GM21423 (cell line): ENCODE measurements at regions not wholly inside any gene's neighbourhood (a gene's known extent, or its start where the extent isn't known, plus 50 kb on each side); places are given as distances from the start of the nearest gene placed in this dataset.

Source experiments
- ATAC-seq: cut with Tn5 transposase; IDR thresholded peaks from one replicate; pipeline ENCODE4 v1.9.1; 2021; ENCODE audit warnings: mild to moderate bottlenecking, moderate library complexity; ENCODE audit not compliant: unreplicated experiment

DNA sequence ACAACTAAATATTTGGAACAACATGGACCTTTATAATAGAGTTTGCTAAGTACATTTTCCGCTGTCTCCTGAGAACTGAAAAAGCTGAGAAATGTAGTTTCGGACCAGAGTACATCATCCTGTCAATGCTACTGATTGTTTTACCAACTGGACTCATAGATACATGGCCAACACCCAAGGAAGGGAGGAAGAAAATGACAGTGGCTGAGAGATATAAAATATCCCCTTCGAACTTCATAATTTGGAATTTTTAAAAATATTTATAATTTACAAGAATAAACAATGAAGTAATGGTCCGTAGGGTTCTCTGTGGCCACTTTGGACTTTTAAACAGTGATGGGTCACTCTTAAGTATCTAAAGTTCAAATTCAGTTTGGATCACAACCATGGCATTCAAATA is 1042.7 kb downstream of the MCTP2 start:
- ATAC-seq = no peak

DNA sequence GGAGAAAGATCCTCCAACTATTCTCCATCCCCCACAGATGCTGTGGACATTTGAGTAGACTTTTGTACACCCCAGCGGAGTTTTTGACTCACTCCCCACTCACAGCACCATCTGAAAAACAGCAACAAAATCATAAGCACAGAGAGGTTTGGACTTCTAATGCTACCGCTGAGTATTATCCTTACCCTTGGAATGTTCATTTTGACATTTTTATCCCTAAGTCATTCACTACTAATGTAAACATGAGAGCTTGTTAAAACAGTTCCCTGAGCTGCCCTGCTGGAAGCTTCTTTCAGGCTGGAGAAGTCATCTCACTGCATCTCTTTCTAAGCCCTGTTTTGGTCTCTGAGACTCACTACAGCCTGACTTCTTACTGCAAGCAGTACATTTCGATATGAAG is 1045.9 kb downstream of the MCTP2 start:
- ATAC-seq = no peak

DNA sequence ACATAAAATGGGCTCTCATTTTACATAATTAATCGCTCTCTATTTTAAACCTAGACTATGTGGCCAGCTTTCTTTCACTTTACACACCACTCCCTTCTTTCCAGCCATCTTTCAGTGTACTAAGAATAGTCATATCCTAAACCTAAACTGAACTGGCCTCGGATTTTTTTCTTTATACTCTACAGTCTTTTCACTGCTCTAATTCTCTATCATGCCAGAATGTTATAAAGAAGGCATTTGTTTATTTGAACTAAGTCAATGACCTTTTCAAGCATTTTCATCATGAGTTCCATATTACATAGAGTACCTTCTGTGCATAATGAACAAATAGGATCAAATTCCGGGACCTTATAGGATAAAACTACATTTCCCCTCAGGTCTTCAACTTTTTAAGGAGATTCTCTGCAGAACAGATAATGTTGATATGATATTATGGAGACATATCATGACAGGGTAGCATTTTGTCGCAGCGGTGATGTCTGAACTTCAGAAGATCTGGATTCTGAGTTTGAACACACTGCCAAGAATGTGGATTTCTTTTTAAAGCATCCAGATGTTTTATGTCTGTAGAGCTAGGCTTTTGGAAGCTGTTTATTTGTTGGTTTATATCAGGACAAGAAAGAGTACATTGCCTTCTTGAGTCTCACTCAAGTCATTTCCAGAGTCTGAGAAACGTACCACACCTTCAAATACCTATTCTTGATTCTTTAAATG is 1047.3 kb downstream of the MCTP2 start:
- no peak for ATAC-seq

DNA sequence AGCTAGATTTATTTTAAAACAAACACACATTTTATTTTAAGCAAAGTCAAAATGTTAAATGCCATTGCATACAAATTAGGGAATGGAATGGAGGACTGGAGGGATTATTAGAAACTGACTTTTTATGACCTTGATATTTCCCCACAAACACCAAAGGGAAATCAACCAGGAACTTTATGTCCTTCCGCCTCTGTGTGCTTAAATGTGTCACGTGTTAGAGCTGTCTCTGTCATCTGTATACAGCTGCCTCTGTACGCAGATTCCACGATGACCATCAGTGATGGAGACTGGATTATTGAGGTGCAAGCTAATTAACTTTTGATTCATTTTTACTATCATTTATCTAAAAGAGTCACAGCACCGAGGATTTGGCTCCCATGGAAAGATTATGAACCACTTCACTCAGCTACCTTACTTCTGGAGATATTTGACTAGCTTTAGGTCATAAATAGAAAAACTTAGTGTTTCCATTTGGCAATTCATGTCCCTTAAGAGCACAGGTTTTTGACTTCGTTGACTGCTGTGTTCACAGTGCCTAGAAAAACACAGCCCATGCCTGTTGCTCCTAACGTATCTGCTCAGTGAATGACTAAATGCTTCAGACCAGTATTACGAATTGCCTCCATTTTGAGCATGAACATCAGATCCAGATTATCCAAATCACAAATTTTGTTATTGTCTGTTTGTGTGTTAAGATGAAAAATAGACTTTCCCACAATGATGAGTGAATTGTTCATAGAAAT is 1048.1 kb downstream of the MCTP2 start:
- no peak for ATAC-seq

DNA sequence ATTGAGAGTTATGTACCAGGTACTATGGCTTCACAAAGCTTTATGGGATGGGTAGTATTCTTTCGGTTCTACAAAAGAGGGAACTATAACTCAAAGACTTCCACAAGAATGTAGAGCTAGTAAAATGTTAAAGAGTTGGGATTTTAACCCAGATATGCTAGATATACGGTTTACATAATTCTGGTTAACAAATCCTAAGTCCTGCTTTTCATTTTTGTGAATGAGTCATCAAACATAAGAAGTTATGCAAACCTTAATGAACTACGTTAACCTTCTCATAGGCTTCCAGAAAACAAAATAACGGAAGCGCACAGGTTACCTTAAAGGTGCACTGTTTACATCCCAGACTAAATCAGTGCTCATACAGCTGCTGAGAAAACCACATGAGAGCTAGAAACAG is 1049.3 kb downstream of the MCTP2 start:
- no peak for ATAC-seq

DNA sequence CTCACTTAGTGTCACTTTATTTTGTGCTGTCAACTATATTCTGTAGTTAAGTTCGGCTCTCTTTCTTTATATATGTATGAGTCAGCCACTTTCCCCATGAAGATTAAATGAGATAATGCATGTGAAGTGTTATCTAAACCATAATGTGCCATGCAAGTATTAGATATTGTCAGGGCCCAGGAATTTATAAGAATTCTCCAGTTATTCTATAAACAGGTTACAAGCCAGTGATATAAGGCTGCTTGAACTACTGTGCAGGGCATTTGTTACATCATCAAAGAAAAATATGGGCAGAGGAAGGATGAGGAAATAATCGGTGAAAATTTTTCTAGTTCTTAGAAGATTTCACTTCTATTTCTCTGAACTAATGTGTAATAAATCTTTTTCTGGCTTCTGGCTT is 1049.0 kb upstream of the NR2F2 start:
- ATAC-seq = no peak

DNA sequence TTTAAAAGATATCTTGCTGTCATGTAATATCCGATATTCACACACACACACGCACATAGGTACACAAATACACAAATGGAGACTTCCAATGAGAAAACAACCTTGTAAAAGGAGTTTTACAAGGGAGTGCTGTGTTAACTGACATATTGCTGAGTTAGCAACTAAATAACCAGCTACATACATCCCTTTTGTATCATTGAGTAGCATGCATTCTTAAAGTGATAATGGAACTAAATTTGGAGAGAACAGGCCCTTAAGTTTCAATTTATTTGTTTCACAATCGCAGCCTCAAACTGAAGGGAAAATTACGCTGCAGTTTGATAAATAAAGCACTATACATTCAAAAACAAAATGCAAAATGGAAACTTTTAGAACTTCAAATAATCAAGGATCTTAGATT is 1046.0 kb upstream of the NR2F2 start:
- ATAC-seq = no peak

DNA sequence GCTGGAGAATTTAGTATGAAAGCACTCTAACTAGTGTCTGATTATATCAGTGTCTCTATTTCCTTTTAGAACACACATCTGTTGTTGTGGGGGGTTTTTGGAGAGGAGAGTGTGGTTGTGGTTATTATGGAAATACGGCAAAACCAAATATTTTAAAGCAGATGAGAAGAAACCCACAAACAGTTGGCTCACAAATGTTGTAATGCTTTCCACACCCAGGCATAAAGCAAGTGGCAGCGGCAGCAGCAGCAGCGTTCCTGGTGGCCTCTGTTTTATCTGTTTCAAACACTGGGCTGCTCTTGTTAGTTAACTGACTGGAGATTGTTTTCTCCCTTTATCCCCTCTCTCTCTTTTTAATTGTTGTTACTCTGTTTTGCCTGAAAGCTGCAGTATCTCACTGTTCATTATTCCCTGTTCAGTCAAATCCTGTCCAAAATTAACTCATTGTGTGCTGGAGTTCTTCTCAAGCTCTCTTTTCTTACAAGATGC is 1045.5 kb upstream of the NR2F2 start:
- no peak for ATAC-seq

DNA sequence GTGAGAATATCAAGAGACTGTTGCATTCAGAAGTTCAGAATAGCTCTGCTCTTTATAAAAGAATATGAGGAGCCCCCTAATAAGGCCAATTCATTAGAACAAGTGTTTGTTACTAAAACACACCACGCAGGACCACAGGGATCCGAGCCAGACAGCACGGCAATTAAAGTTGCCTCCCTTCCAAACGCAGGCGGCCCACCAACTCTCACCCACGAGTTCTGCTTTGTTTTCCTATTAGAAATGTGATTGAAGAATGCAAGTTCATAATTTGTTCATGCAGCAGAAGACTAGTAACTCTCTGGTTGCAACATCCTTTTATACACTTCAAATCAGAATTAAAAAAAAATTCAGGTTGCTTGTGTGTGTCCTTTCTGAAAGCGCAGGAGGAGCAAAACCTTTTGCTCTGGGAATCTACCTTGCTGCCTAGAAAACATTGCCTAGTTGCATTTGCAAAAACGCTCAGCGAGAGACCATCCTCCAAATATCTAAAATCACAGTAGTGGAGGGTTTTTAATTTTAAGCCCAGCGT is 1044.1 kb upstream of the NR2F2 start:
- no peak for ATAC-seq

DNA sequence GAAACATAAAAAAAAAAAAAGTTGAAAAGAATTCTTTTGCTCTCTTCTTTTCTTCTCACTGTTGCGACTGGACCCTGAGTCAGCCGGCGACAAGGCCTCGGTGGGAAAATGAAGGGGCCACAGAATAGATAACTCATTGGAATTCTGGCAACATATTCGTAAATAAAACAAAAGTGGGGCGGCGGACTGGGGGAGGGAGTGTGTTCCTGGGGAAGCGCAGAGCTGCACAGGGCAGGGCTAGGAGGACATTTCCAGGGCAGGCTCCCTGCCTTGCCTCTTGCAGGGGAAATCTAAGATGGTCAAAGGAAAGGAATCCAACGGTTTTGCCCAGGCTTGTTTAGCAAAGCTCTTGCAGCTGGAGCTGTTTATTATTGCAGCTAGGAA is 1042.8 kb upstream of the NR2F2 start:
- ATAC-seq = no peak

DNA sequence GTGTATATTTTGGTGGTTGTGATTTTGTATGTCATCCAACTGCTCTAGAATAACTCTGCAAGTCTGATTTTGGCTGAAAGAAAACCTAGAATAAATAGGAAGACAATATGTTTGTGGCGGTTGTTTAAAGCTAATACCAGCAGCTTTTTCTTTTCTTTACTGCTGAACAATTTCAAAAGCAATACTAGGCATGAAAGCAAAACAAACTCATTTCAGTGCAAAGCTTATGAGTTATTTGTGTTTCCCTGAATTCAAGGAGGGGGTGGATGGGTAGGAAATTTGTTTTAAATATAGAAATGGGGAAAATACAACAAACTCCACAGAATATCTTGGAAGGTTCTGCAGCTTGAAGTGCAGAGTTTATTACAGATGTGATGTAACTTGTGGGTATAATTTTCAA is 1041.9 kb upstream of the NR2F2 start:
- ATAC-seq = no peak

DNA sequence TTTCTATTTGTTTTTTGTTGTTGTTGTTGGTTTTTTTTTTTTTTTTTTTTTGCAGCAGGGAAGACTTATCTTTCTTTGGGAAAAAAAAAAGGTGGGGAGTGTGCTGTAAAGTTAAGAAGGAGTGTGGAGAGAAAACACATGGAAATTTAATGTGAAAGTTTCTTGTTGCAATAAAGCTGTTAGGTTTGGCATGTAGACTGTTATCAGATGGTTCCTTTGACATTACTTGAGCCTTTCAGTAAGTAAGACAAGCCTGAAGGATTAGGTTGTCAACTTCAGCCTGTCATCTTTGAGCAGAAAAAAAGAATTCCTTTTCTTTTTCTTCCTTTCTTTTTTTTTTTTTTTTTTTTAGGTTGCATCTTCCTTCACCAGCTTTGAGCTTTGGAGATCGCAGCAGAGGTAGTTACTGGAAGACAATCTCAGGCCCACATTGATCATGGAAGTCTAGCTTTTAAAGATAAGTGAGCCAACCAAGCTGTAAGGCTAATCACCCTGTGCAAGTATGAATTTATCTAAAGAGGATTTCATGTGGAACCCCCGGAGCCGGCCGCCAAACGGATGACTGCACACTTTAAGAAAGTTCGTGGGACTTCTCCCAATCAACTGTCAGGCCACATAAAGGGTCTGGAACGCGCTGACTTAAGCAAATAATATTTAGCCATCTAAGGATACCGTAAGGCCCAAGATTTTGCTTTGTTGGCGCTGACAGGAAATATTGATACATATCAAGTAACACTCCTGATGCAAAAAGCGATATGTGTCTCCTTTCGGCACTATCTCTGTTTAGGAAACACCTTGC is 1040.1 kb upstream of the NR2F2 start:
- ATAC-seq = no peak

DNA sequence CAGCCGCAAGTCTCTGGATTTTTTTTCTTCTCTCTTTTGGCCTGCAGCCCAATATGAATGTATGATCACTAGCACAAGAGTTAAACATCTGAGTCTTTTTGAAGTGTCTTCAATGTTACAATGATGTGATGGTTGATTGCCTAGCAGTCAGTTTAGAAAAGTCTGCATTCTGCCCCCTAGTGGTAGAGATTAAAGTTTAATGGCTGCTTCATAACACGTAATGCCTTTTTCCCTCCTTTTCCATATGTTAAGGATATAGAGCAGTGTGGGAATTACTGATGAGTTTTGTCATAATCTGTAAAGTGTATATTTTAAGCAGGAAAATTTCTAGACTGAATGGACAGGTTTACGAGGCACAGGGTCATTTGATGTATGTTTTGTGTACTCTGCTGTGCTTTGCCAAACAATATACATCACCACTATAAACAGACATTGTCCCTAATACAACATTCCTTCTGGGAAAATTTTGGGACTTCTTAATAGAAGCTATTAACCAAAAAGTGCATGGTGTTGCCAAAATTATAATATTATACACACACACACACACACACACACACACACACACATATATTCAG is 1038.5 kb upstream of the NR2F2 start:
- ATAC-seq = peak; percentile 56

DNA sequence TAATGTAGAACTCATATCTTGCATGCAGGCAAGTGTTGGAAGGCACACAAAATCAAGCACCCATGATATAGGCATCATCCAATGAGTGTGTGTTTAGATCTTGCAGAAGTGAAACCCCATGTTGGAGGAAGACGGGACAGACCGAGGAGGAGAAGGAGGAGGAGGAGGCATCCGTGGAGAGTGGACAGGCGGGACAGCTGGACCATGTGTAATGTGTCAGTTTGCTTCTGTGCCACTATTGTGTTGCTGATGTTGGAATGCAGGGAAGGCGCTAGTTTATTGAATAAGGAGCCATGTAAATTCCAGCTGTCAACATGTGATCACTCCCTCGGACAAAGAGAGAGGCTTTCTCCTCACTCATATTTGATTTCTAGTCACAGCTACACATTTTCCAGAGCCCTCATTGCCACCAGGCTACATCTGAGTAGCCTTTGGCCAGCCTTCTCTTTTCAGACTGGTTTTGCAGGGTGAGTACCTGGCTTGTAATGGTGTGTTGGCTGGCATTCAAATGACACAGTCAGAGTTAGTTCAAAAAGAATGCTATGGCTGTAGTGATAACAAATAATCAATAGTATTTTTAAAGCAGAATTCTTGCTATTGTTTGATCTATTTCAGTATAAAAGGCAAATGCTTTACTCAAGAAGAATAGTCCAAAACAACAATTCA is 1037.6 kb upstream of the NR2F2 start:
- no peak for ATAC-seq

DNA sequence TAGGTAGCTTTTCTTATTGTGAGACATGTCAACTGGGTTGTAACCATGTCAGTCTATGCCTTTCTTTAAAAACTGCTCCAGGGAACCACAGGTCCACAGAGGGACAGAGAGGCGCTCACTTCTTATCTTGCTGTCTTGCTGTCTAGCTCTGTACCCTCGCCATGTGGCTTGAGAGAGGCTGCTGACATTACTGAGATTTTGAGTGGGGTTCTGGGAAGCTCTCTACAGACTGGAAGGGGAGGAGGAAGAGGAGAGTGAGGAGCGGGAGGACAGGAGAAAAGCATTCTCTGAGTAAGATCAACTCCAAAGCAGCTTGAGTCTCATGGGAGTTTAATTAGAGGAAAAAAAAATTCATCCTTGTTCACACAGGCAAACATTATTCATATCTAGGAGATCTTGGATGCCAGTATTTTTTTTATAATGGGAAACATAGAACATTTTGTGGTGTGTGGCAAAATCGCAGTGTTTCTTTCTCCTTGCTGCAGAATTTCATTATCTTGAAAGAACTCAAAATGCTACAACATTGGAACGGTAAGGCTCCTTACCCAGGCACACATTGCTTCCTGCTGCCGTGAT is 1037.0 kb upstream of the NR2F2 start:
- no peak for ATAC-seq

DNA sequence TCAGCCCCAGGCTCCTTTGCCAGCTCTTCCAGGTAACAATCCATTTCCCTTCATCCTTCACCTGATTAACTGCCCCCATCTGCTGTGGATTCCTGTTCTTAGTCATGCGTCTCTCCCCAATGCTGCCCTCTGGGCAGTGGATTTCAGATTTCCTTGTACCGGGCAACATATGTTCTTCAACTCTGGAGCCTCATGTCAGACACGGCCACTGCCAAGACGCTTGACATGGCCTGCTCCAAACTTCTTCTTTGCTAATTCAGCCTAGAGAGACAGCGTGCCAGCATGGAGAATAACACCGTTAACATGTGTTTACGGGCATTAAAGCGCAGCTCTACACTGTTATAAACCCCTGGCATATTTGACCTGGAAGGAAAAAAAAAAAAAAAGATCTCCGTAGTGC is 1035.1 kb upstream of the NR2F2 start:
- ATAC-seq = no peak

DNA sequence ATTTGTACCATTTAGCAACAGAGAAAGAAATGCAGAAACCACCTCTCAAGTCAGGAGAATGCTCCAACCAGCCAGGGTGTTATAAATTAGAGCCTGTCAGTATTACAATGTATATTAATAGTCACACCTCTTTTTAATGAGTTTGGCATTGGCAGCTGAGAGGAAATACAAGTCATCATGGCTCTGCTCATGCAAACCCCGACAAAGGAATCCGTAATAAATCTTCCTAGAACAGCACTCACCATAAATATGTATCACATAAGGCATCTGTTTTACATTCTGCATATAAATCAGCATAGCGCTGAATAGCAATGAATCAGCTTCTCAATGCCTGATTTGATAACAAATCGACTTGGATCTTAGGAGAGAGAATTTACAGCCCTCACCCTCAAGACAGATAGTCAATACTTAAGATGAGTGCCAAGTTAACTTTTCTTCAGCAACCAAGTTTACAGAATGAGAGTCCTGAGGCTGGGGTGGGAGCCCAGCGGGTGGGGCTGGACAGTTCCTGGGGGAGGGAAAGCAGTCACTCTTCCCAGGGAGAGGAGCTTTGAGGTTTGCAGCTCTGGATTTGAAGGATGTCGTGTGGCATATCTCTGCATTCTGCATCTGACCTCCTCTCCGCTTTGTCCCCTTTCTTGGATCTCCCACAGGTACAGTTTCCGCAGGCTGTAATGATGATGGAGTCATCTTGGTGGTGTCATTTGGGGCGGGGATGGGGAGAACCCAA is 1034.4 kb upstream of the NR2F2 start:
- no peak for ATAC-seq

DNA sequence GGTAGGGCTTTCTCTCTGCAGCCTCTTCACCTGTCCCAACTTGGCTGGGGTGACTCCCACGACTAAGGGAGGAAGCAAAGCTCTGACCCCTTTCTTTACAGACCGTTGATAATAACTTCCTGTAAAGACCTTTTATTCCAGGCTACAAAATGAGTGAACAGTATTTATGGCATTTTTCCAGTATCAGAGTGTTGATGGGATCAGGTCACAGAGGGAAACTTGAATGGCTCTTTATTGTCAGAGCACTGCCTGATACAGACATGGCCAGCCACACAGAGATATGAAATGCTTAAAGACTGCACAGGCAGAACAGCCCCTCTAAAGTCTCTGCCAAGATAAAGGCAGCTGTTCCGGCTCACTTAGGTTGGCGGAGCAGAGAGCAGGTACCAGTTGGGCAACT is 1033.9 kb upstream of the NR2F2 start:
- ATAC-seq = no peak

DNA sequence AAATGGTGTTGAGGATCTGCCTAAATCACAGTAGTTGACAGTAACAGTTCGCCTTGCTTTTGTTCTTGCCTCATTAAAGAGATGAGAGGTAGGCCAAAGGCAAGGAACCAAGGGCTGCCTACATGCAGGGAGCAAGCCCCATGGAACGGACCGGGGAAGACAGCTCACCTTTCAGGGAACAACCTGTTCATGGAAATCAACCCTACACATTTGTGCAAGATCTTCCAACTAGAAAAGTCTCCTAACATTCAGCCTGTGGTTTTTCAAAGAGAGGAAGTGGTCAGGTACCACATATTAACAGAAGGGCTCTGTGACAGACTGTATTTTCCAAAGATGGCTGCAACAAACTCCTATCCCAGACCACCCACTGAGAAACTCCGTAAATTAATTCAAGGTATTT is 1031.8 kb upstream of the NR2F2 start:
- no peak for ATAC-seq

DNA sequence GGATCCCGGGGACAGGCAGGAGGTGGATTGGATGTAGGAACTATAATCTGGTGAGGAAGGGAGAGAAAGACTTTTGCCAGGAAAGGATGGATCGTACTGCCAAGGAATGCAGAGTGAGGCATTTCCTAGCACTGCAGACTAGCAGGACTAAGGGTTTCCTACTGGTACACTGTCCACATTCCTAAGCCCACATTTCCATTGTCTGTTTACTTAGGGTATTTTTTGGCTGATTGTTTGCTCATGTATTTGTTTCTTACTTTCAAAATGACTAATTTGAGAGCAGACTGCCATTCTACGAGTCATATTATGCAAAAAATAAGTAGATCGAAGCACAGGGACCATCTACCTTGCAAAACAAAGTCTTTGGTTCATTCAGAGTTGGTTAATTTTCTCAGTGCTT is 1029.5 kb upstream of the NR2F2 start:
- ATAC-seq = no peak
